Duodenal mucosa (tissue), 2 donors: ENCODE measurements at regions not wholly inside any gene's neighbourhood (a gene's known extent, or its start where the extent isn't known, plus 50 kb on each side); places are given as distances from the start of the nearest gene placed in this dataset.

Experiments
- H3K27ac ChIP-seq: one replicate; pipeline ENCODE4 v1.7.0; 2013; ENCODE audit warnings: low read depth, low read length
- H3K27me3 ChIP-seq, 2 donors: one replicate each; pipeline ENCODE4 v1.7.0; 2013; ENCODE audit warnings: low read length in 2 of 2, control low read depth in 1 of 2; ENCODE audit not compliant: insufficient read depth in 2 of 2, control insufficient read depth in 1 of 2
- H3K36me3 ChIP-seq, 2 donors: one replicate each; pipeline ENCODE4 v1.7.0; 2013; ENCODE audit warnings: low read length in 2 of 2, control low read depth in 1 of 2; ENCODE audit not compliant: insufficient read depth in 2 of 2, control insufficient read depth in 1 of 2
- H3K4me1 ChIP-seq, 2 donors: one replicate each; pipeline ENCODE4 v1.7.0; 2013; ENCODE audit warnings: low read length in 2 of 2, control low read depth in 1 of 2; ENCODE audit not compliant: insufficient read depth in 2 of 2, control insufficient read depth in 1 of 2
- H3K4me3 ChIP-seq, 2 donors: one replicate each; pipeline ENCODE4 v1.7.0; 2013; ENCODE audit warnings: low read length in 2 of 2, low read depth in 1 of 2
- H3K9ac ChIP-seq, 2 donors: one replicate each; pipeline ENCODE4 v1.7.0; 2013; ENCODE audit warnings: low read length in 2 of 2, low read depth in 1 of 2
- H3K9me3 ChIP-seq, 2 donors: one replicate each; pipeline ENCODE4 v1.7.0; 2013; ENCODE audit warnings: low read length in 2 of 2, control low read depth in 1 of 2; ENCODE audit not compliant: control insufficient read depth in 1 of 2

DNA sequence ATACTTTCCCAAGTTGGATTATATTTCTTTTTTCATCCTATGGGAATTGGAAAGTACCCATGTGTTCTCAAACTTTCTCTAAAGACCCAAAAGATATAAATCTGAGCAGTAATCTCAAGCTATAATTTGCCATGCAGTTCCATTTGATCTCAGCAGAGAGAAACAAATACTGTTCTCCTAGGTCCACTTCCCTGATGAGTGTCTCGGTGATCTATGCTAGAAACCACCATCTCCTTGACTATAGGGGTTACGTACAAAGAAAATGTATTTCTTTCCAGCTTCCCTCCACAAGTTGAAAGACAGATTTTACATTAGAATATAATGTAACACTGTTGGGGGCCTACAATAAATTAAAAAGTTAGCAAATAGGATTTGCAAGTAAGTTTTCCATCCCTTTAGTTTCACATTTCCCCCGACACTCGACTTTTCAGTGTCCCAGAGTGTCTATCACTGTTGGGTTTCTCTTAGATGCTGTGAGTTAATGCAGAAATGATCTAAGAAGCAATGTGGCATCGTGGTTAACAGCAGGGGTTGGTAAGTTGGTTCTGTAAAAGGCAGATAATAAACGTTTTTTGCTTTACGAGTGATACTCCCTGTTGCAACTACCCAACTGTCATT, 465.1 kb upstream of the CFAP20DC start:
- H3K4me1 ChIP-seq, result peaks cover 0 to 4% of the 10 kb centered on the region in 2 donors
- no peaks in the 10 kb centered on the region for H3K36me3 ChIP-seq
- H3K27ac ChIP-seq, result no peak overlapping the region
- no peaks in the 10 kb centered on the region for H3K9me3 ChIP-seq
- H3K27me3 ChIP-seq, result no peaks in the 10 kb centered on the region
- no peak overlapping the region for H3K4me3 ChIP-seq
- no peak overlapping the region for H3K9ac ChIP-seq

DNA sequence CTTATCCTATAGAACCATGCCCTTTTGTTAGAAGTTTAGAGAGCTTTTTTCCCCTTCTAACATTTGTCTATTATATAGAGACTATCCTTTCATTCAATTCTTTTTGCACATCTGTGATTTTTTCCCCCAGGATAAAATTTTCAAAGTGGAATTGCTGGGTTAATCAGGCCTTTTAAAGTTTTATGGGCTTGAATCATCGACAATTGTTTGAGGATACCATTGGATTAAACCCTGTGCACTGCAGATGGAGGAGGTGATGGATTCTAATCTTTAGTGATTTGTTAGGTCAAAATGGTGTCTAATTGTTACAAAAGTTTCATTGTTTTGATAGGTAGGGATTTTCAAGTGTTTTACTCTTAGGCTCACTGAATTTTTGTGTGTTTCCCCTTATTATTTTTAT, 463.7 kb upstream of the CFAP20DC start:
- Histone ChIP-seq H3K4me1 (peaks cover 0 to 4% of the 10 kb centered on the region in 2 donors), H3K4me3 (no peak overlapping the region), H3K27me3 (no peaks in the 10 kb centered on the region), H3K9me3 (no peaks in the 10 kb centered on the region), H3K9ac (no peak overlapping the region), H3K36me3 (no peaks in the 10 kb centered on the region), H3K27ac (no peak overlapping the region)

DNA sequence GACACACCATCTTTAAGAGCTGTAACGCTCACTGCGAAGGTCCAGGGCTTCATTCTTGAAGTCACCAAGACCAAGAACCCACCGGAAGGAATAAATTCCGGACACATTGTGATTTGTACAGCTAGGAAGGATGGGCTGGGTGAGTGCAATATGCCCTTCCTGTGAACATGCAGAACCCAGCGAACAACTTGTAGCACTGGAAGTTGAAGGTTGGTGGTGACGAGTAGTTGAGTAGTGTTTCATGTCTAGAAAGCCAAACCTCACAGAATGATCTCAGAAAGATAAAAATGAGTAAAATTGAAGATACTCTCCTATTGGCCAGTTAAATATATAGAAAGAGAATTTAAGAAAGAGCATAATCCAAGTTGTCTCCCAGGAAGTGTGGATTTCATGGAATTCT, 462.2 kb upstream of the CFAP20DC start:
- no peaks in the 10 kb centered on the region for H3K36me3 ChIP-seq
- H3K27me3 ChIP-seq, result no peaks in the 10 kb centered on the region
- H3K9ac ChIP-seq, result no peak overlapping the region
- H3K9me3 ChIP-seq, result no peaks in the 10 kb centered on the region
- H3K27ac ChIP-seq, result no peak overlapping the region
- peaks cover 0 to 4% of the 10 kb centered on the region in 2 donors for H3K4me1 ChIP-seq
- no peak overlapping the region for H3K4me3 ChIP-seq

- H3K36me3 ChIP-seq, result no peaks in the 10 kb centered on the region
- peaks cover 0 to 9% of the 10 kb centered on the region in 2 donors for H3K4me1 ChIP-seq
- H3K4me3 ChIP-seq, result no peak overlapping the region
- no peaks in the 10 kb centered on the region for H3K27me3 ChIP-seq
- no peaks in the 10 kb centered on the region for H3K9me3 ChIP-seq
- no peak overlapping the region for H3K27ac ChIP-seq
- H3K9ac ChIP-seq, result no peak overlapping the region
These were observed 460.8 kb upstream of the CFAP20DC start for GRCh38 chr3:59510576-59510975.

- Histone ChIP-seq H3K9ac (no peak overlapping the region), H3K36me3 (no peaks in the 10 kb centered on the region), H3K4me3 (no peak overlapping the region), H3K27ac (no peak overlapping the region), H3K9me3 (no peaks in the 10 kb centered on the region), H3K27me3 (no peaks in the 10 kb centered on the region), H3K4me1 (peaks cover 0 to 9% of the 10 kb centered on the region in 2 donors)
These were observed 458.4 kb upstream of the CFAP20DC start for GRCh38 chr3:59508273-59508672.

DNA sequence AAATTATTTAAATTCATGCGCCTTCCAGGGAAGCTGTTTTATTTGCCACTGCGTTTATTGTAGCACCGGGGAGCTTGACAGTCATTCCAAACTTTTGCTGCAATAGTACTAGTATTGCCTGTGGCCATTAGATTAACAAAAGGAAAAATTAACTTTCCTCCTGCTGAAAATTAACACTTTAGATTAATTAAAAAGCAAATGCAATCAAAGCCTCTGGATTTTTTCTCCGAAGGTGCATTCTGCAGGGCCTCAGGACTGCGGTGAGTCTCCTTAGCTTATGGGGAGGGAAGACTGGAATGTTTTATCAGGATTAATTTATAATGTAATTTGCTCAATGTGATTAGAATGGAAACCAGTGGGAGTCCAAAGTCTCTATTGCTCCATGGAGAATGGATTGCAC, 456.4 kb upstream of the CFAP20DC start:
- no peaks in the 10 kb centered on the region for H3K27me3 ChIP-seq
- no peaks in the 10 kb centered on the region for H3K9me3 ChIP-seq
- H3K27ac ChIP-seq, result no peak overlapping the region
- H3K36me3 ChIP-seq, result no peaks in the 10 kb centered on the region
- no peak overlapping the region for H3K9ac ChIP-seq
- H3K4me1 ChIP-seq, result peaks cover 0 to 9% of the 10 kb centered on the region in 2 donors
- no peak overlapping the region for H3K4me3 ChIP-seq

DNA sequence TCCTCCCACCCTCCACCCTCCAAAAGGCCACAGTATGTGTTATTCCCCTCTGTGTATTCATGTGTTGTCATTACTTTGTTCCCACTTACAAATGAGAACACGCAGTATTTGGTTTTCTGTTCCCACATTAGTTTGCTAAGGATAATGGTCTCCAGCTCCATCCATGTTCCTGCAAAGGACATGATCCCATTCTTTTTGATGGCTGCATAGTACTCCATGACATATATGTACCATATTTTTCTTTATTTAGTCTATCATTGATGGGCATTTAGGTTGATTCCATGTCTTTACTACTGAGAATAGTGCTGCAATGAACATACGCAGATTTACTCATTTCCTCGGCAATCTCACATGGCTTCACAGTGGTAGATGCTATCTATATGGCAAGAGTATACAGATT, 453.6 kb upstream of the CFAP20DC start:
- Histone ChIP-seq H3K36me3 (no peaks in the 10 kb centered on the region), H3K27me3 (no peaks in the 10 kb centered on the region), H3K4me1 (peaks cover 0 to 6% of the 10 kb centered on the region in 2 donors), H3K4me3 (no peak overlapping the region), H3K9ac (no peak overlapping the region), H3K27ac (no peak overlapping the region), H3K9me3 (no peaks in the 10 kb centered on the region)

- H3K9me3 ChIP-seq, result no peaks in the 10 kb centered on the region
- H3K27me3 ChIP-seq, result no peaks in the 10 kb centered on the region
- H3K36me3 ChIP-seq, result no peaks in the 10 kb centered on the region
- H3K4me3 ChIP-seq, result no peak overlapping the region
- H3K27ac ChIP-seq, result no peak overlapping the region
- no peak overlapping the region for H3K9ac ChIP-seq
- H3K4me1 ChIP-seq, result peaks cover 0 to 6% of the 10 kb centered on the region in 2 donors
These were observed 453.0 kb upstream of the CFAP20DC start for GRCh38 chr3:59502806-59503205.

- Histone ChIP-seq H3K9ac (no peak overlapping the region), H3K9me3 (no peaks in the 10 kb centered on the region), H3K36me3 (no peaks in the 10 kb centered on the region), H3K4me1 (no peaks in the 10 kb centered on the region), H3K27ac (no peak overlapping the region), H3K4me3 (no peak overlapping the region), H3K27me3 (no peaks in the 10 kb centered on the region)
These were observed 450.1 kb upstream of the CFAP20DC start for GRCh38 chr3:59499954-59500353.

DNA sequence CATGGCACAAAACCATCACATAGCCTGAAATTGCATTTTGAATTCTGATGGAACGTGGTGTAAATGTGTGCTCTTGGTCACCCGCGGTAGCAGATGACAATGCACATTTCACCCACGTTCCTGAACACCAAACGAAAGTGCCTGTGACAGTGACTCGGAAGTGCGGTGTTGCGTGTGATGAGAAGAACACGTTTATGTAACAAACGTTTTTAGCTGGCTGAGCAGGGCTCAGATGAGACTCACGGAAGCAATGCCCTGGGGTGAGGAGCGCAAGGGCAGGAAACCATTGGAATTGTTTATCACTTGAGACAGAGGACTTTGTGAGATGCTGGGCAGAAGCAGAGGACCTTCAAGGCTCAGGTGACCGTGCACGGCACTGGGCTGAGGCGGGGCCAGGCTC, 449.2 kb upstream of the CFAP20DC start:
- Histone ChIP-seq H3K27ac (no peak overlapping the region), H3K4me3 (no peak overlapping the region), H3K9me3 (no peaks in the 10 kb centered on the region), H3K27me3 (no peaks in the 10 kb centered on the region), H3K9ac (no peak overlapping the region), H3K4me1 (no peaks in the 10 kb centered on the region), H3K36me3 (no peaks in the 10 kb centered on the region)

DNA sequence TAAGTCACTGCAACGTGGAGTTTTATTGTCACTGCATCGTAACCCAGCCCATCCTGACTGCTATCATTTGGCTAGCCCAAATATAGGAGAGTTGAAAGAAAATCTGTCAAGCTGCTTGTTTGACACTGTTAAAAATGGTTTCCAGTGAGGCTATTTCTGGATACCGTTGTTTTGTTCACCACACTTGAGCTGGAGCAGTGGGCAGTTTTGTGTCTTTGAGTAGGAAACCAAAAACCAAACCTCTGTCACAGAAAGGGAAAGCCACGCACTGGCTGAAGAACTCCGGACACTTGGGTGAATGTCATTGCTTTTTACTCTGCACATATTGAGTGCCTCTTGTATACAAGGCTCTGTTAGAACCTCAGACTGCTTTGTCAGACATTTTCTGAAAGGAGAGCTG, 446.4 kb upstream of the CFAP20DC start:
- H3K4me3 ChIP-seq, result no peak overlapping the region
- H3K27me3 ChIP-seq, result no peaks in the 10 kb centered on the region
- H3K4me1 ChIP-seq, result no peaks in the 10 kb centered on the region
- no peaks in the 10 kb centered on the region for H3K36me3 ChIP-seq
- no peaks in the 10 kb centered on the region for H3K9me3 ChIP-seq
- H3K9ac ChIP-seq, result no peak overlapping the region
- no peak overlapping the region for H3K27ac ChIP-seq
